ENCODE measurements at regions not wholly inside any gene's neighbourhood (a gene's known extent, or its start where the extent isn't known, plus 50 kb on each side); places are given as distances from the start of the nearest gene placed in this dataset.

DNA sequence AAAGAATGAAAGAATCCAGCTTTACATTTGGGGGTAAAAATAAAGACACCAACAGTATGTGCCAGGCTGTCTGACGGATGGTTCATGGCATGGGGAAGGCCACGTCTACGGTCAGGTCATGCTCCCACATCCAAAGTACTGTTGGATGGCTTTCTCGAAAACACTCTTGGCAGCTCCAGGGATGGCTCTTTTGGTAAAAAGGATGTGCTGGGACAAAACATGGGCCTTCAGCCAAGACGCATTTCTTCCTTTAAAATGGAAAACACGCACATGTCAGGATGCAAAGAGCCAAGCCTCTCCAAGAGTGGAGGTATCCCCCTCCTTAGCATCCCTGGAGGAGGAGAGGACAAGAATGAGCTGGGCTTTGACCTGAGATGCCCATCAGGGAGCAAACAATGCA lies 376.5 kb upstream of the KLHL29 start:
- Mint-ChIP-seq H3K27ac (no peak overlapping the region), H3K4me1 (no peaks in the 10 kb centered on the region), H3K27me3 (ENCODE audit: low read depth in 2 of 2) (no peaks in the 10 kb centered on the region), H3K4me3 (no peak overlapping the region), H3K9me3 (peaks cover 0 to under 1% of the 10 kb centered on the region in 2 donors), H3K36me3 (no peaks in the 10 kb centered on the region)
- intact Hi-C loops (cut with micrococcal nuclease): no loop called here
- TF ChIP-seq CTCF (IDR thresholded peaks at IDR 0.05): no peak
- no peak for ATAC-seq
- Histone ChIP-seq H3K27me3 (ENCODE audit: control insufficient read depth, insufficient read depth, low read length) (no peaks in the 10 kb centered on the region), H3K27ac (ENCODE audit: low read length) (no peak overlapping the region), H3K9me3 (ENCODE audit: control insufficient read depth, insufficient read depth, low read length) (no peaks in the 10 kb centered on the region), H3K4me3 (ENCODE audit: low read length) (no peak overlapping the region), H3K36me3 (ENCODE audit: control insufficient read depth, insufficient read depth, low read length) (no peaks in the 10 kb centered on the region), H3K4me1 (ENCODE audit: control insufficient read depth, insufficient read depth, low read length) (no peaks in the 10 kb centered on the region)
- no peak for DNase-seq
- WGBS (ENCODE audit: insufficient coverage): 95% methylated on average over 6 of the region's 6 CpGs

DNA sequence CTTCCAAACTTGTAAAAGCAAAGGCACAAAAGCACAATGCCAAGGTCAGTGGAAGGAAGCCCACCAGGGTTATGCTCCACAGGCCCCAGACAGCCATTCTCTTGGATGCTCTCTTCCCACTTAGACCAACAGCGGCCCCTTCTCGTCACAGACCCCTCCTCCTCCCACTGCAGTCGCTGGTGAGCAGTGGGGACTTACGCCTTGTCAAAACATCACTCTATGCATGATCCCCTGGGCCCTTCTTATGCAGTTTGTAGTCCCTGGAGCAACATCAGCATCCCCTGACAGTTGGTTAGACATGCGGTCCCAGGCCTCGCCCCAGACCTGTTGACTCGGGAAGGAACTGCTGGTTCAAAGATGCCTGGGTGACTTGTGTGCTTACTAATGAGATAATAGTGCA lies 376.0 kb upstream of the KLHL29 start:
- ATAC-seq (no peak), DNase-seq (no peak)
- Histone ChIP-seq H3K4me1 (ENCODE audit: control insufficient read depth, insufficient read depth, low read length) (no peaks in the 10 kb centered on the region), H3K27me3 (ENCODE audit: control insufficient read depth, insufficient read depth, low read length) (no peaks in the 10 kb centered on the region), H3K4me3 (ENCODE audit: low read length) (no peak overlapping the region), H3K9me3 (ENCODE audit: control insufficient read depth, insufficient read depth, low read length) (no peaks in the 10 kb centered on the region), H3K36me3 (ENCODE audit: control insufficient read depth, insufficient read depth, low read length) (no peaks in the 10 kb centered on the region), H3K27ac (ENCODE audit: low read length) (no peak overlapping the region)
- Mint-ChIP-seq H3K27me3 (ENCODE audit: low read depth in 2 of 2) (no peaks in the 10 kb centered on the region), H3K4me3 (no peak overlapping the region), H3K9me3 (peaks cover 0 to 2% of the 10 kb centered on the region in 2 donors), H3K36me3 (no peaks in the 10 kb centered on the region), H3K4me1 (no peaks in the 10 kb centered on the region), H3K27ac (no peak overlapping the region)
- 92% methylated on average over 7 of the region's 7 CpGs for WGBS (ENCODE audit: insufficient coverage)
- intact Hi-C loops (cut with micrococcal nuclease): no loop called here
- TF ChIP-seq CTCF (IDR thresholded peaks at IDR 0.05): no peak

DNA sequence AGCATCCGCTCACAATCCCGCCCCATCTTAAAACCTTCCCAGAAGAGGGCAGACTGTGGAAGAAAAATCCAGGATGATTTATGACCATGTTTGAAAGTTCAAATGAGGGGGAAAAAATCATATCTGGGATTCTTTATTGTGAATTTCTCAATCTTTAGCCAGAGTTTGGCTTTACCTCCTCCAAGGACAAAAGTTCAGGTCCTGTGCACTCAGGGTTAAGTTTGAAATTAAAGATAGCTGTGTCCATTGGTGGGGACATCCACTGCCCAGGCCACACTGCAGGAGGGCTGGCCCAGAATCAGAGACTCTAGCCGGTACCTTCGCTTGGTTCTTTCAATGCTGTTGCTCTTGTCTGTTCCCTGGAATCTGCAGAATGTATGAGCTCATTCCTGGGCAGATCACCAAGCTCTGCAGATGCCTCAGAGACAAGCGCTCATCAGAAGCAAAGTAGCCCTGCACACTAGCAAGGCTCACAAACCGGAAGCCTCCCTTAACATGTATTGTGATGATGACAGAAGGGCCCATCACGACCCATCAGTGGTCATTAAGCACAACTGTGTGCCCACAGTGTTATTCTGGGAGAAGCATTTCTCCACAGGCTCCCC lies 375.3 kb upstream of the KLHL29 start:
- no peaks in the 10 kb centered on the region for H3K36me3 ChIP-seq (ENCODE audit: control insufficient read depth, insufficient read depth, low read length)
- Mint-ChIP-seq H3K36me3 (no peaks in the 10 kb centered on the region), H3K4me1 (no peaks in the 10 kb centered on the region), H3K4me3 (no peak overlapping the region), H3K9me3 (peaks cover 0 to 2% of the 10 kb centered on the region in 2 donors), H3K27me3 (ENCODE audit: low read depth in 2 of 2) (no peaks in the 10 kb centered on the region), H3K27ac (no peak overlapping the region)
- DNase-seq (no peak), ATAC-seq (no peak)
- H3K27me3 ChIP-seq (ENCODE audit: control insufficient read depth, insufficient read depth, low read length): no peaks in the 10 kb centered on the region
- intact Hi-C loops (cut with micrococcal nuclease): no loop called here
- no peaks in the 10 kb centered on the region for H3K4me1 ChIP-seq (ENCODE audit: control insufficient read depth, insufficient read depth, low read length)
- TF ChIP-seq CTCF (IDR thresholded peaks at IDR 0.05): no peak
- no peak overlapping the region for H3K27ac ChIP-seq (ENCODE audit: low read length)
- no peaks in the 10 kb centered on the region for H3K9me3 ChIP-seq (ENCODE audit: control insufficient read depth, insufficient read depth, low read length)
- 84% methylated on average over 6 of the region's 7 CpGs for WGBS (ENCODE audit: insufficient coverage)
- no peak overlapping the region for H3K4me3 ChIP-seq (ENCODE audit: low read length)

DNA sequence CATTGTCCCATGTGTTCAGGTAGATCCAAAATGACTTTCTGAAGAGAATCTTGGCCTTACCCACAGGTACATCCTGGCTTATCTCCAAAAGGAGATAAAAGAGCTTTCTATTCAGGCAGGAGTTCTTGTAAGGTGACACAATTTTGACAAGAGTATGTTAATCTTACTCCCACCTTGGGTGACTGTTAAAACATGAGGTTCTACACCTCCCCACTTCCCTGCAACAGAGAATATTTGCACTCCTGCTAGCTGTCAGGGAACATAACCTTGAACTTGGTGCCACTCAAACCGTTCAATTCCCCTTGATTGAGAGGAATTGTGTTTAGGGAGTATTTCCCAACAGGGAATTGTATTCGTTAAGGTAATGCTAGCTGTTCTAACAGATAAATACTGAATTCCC lies 372.5 kb upstream of the KLHL29 start:
- H3K27me3 ChIP-seq (ENCODE audit: control insufficient read depth, insufficient read depth, low read length): no peaks in the 10 kb centered on the region
- Mint-ChIP-seq H3K27ac (no peak overlapping the region), H3K36me3 (no peaks in the 10 kb centered on the region), H3K4me3 (no peak overlapping the region), H3K4me1 (no peaks in the 10 kb centered on the region), H3K9me3 (peaks cover 0 to 2% of the 10 kb centered on the region in 2 donors), H3K27me3 (ENCODE audit: low read depth in 2 of 2) (peaks cover 0 to 1% of the 10 kb centered on the region in 2 donors)
- DNase-seq (no peak), ATAC-seq (no peak)
- no peaks in the 10 kb centered on the region for H3K36me3 ChIP-seq (ENCODE audit: control insufficient read depth, insufficient read depth, low read length)
- no peaks in the 10 kb centered on the region for H3K4me1 ChIP-seq (ENCODE audit: control insufficient read depth, insufficient read depth, low read length)
- H3K4me3 ChIP-seq (ENCODE audit: low read length): no peak overlapping the region
- H3K9me3 ChIP-seq (ENCODE audit: control insufficient read depth, insufficient read depth, low read length): no peaks in the 10 kb centered on the region
- no peak overlapping the region for H3K27ac ChIP-seq (ENCODE audit: low read length)
- intact Hi-C loops (cut with micrococcal nuclease): no loop called here
- 81% methylated on average over 2 of the region's 2 CpGs for WGBS (ENCODE audit: insufficient coverage)
- TF ChIP-seq CTCF (IDR thresholded peaks at IDR 0.05): no peak
